ENCODE measurements at regions not wholly inside any gene's neighbourhood (a gene's known extent, or its start where the extent isn't known, plus 50 kb on each side); places are given as distances from the start of the nearest gene placed in this dataset.

DNA sequence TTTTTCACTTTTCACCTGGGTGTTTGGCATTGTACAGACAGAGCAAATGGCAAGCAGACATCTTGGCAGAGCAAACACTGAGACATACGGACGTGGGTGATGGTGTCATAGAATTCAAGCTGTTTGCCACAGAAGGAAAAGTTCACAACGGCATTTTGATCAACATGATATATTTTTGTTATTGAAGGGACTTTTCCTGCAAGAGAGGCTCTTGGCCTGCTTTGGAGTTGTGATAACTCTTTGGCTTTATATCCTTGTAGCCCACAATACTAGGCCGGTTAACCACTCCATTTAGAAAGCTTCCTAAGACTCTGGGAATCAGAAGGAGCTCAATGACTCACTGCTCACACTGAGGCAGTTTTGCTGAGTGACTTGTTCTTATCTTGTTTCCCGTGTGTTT is 1038.3 kb downstream of the TLE1 start:
- ATAC-seq (ENCODE audit: poor library complexity), result no peak
- no peaks in the 10 kb centered on the region for H3K9me3 ChIP-seq (ENCODE audit: control insufficient read depth in 1 of 2, insufficient read depth in 1 of 2, low read length in 2 of 2)
- no peak for DNase-seq
- peaks cover 3% of the 10 kb centered on the region for H3K9me3 Mint-ChIP-seq
- no peaks in the 10 kb centered on the region for H3K36me3 ChIP-seq (ENCODE audit: insufficient read depth, low read length)
- CTCF ChIA-PET, result no interaction called here
- no peak overlapping the region for H3K4me3 ChIP-seq (ENCODE audit: low read length)
- H3K36me3 Mint-ChIP-seq (ENCODE audit: low read depth), result no peaks in the 10 kb centered on the region
- POLR2A ChIA-PET, result no interaction called here
- TF ChIP-seq CTCF (IDR thresholded peaks at IDR 0.05), result no peak
- no peaks in the 10 kb centered on the region for H3K27me3 ChIP-seq (ENCODE audit: control insufficient read depth in 1 of 2, insufficient read depth in 2 of 2, low read length in 2 of 2)
- no peaks in the 10 kb centered on the region for H3K4me1 ChIP-seq (ENCODE audit: insufficient read depth, low read length)
- H3K27me3 Mint-ChIP-seq, result no peaks in the 10 kb centered on the region
- intact Hi-C loops (cut with DNase I, micrococcal nuclease), result no loop called here
- H3K27ac Mint-ChIP-seq, result no peak overlapping the region
- H3K4me1 Mint-ChIP-seq (ENCODE audit: low read depth), result no peaks in the 10 kb centered on the region
- no peak overlapping the region for H3K27ac ChIP-seq (ENCODE audit: low read depth in 1 of 2, low read length in 2 of 2)
- no peak overlapping the region for H3K4me3 Mint-ChIP-seq

GRCh38 chr9:80649496-80649895 is 1039.9 kb downstream of the TLE1 start:
- ChIA-PET CTCF (no interaction called here), POLR2A (no interaction called here)
- no peaks in the 10 kb centered on the region for H3K27me3 ChIP-seq (ENCODE audit: control insufficient read depth in 1 of 2, insufficient read depth in 2 of 2, low read length in 2 of 2)
- Mint-ChIP-seq H3K27me3 (no peaks in the 10 kb centered on the region), H3K9me3 (peaks cover 4% of the 10 kb centered on the region), H3K4me1 (ENCODE audit: low read depth) (no peaks in the 10 kb centered on the region), H3K4me3 (no peak overlapping the region), H3K27ac (no peak overlapping the region), H3K36me3 (ENCODE audit: low read depth) (no peaks in the 10 kb centered on the region)
- H3K4me1 ChIP-seq (ENCODE audit: insufficient read depth, low read length), result no peaks in the 10 kb centered on the region
- no peak for TF ChIP-seq CTCF (IDR thresholded peaks at IDR 0.05)
- intact Hi-C loops (cut with DNase I, micrococcal nuclease), result no loop called here
- H3K27ac ChIP-seq (ENCODE audit: low read depth in 1 of 2, low read length in 2 of 2), result no peak overlapping the region
- H3K4me3 ChIP-seq (ENCODE audit: low read length), result no peak overlapping the region
- DNase-seq (no peak), ATAC-seq (ENCODE audit: poor library complexity) (no peak)
- no peaks in the 10 kb centered on the region for H3K9me3 ChIP-seq (ENCODE audit: control insufficient read depth in 1 of 2, insufficient read depth in 1 of 2, low read length in 2 of 2)
- no peaks in the 10 kb centered on the region for H3K36me3 ChIP-seq (ENCODE audit: insufficient read depth, low read length)

- H3K27me3 Mint-ChIP-seq, result no peaks in the 10 kb centered on the region
- Histone ChIP-seq H3K36me3 (ENCODE audit: insufficient read depth, low read length) (no peaks in the 10 kb centered on the region), H3K27ac (ENCODE audit: low read depth in 1 of 2, low read length in 2 of 2) (no peak overlapping the region), H3K9me3 (ENCODE audit: control insufficient read depth in 1 of 2, insufficient read depth in 1 of 2, low read length in 2 of 2) (no peaks in the 10 kb centered on the region), H3K4me1 (ENCODE audit: insufficient read depth, low read length) (no peaks in the 10 kb centered on the region), H3K27me3 (ENCODE audit: control insufficient read depth in 1 of 2, insufficient read depth in 2 of 2, low read length in 2 of 2) (no peaks in the 10 kb centered on the region), H3K4me3 (ENCODE audit: low read length) (no peak overlapping the region)
- intact Hi-C loops (cut with DNase I, micrococcal nuclease), result no loop called here
- ChIA-PET POLR2A (no interaction called here), CTCF (no interaction called here)
- H3K4me1 Mint-ChIP-seq (ENCODE audit: low read depth), result no peaks in the 10 kb centered on the region
- ATAC-seq (ENCODE audit: poor library complexity), result no peak
- H3K27ac Mint-ChIP-seq, result no peak overlapping the region
- no peaks in the 10 kb centered on the region for H3K36me3 Mint-ChIP-seq (ENCODE audit: low read depth)
- no peak for TF ChIP-seq CTCF (IDR thresholded peaks at IDR 0.05)
- H3K9me3 Mint-ChIP-seq, result peaks cover 4% of the 10 kb centered on the region
- DNase-seq, result no peak
- H3K4me3 Mint-ChIP-seq, result no peak overlapping the region
Observed at GRCh38 chr9:80649001-80649420, 1040.3 kb downstream of the TLE1 start.

Data from CD4-positive, alpha-beta T cell (primary cell).